ENCODE measurements at regions not wholly inside any gene's neighbourhood (a gene's known extent, or its start where the extent isn't known, plus 50 kb on each side); places are given as distances from the start of the nearest gene placed in this dataset.

DNA sequence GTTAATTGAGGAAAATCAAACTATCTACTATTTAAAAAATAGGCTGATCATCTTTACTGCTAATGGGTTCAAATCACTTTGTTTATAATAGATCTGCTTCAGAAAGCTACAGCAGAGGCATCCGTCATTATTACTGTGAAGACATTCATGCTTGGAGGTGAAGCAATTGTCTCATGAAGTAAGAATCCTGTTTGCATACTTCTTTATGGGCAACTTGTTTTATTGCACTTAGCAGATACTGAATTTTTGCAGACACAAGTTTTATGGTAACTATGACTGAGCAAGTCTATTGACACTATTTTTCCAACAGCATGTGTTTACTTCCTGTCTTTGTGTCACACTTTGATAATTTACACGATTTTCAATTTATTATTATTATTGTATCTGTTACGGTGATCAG is 573.9 kb downstream of the RFPL4B start:
- Histone ChIP-seq H3K9me2 (no peaks in the 10 kb centered on the region), H3K4me2 (no peak overlapping the region), H3K9me3 (peaks cover 16% of the 10 kb centered on the region), H3K36me3 (replicated peaks in 1 of 2; ENCODE audit: control insufficient read depth in 1 of 2, insufficient read depth in 2 of 2, low read length in 1 of 2) (no peaks in the 10 kb centered on the region), H3K9ac (no peak overlapping the region), H3K27ac (ENCODE audit: low read depth in 2 of 2, low read length in 1 of 2) (no peak overlapping the region), H3K4me3 (ENCODE audit: low read depth in 2 of 2, low read length in 1 of 2) (no peak overlapping the region), H3K79me2 (ENCODE audit: insufficient read depth) (no peaks in the 10 kb centered on the region), H3K27me3 (ENCODE audit: insufficient read depth) (no peaks in the 10 kb centered on the region), H4K20me1 (ENCODE audit: insufficient read depth) (no peaks in the 10 kb centered on the region), H3K4me1 (ENCODE audit: control insufficient read depth in 1 of 2, insufficient read depth in 2 of 2, low read depth in 1 of 2, low read length in 1 of 2) (no peaks in the 10 kb centered on the region; a peak in 1 of 4 replicates), H2AFZ (ENCODE audit: low read depth) (no peak overlapping the region), H3F3A (replicated peaks; ENCODE audit: insufficient read depth) (no peaks in the 10 kb centered on the region)
- POLR2A ChIA-PET, result no interaction called here
- WGBS (ENCODE audit: low lambda C conversion rate), result 85% methylated on average over 3 of the region's 3 CpGs
- CTCF ChIA-PET, result no interaction called here
- DNase-seq, result no peak
- TF ChIP-seq FOSL2 (IDR thresholded peaks at IDR 0.05; ENCODE audit: borderline replicate concordance, low read depth), result no peak
- TF ChIP-seq POLR2AphosphoS5 (IDR thresholded peaks at IDR 0.05; ENCODE audit: low read depth, low read length), result no peak
- TF ChIP-seq, protein P1, sequence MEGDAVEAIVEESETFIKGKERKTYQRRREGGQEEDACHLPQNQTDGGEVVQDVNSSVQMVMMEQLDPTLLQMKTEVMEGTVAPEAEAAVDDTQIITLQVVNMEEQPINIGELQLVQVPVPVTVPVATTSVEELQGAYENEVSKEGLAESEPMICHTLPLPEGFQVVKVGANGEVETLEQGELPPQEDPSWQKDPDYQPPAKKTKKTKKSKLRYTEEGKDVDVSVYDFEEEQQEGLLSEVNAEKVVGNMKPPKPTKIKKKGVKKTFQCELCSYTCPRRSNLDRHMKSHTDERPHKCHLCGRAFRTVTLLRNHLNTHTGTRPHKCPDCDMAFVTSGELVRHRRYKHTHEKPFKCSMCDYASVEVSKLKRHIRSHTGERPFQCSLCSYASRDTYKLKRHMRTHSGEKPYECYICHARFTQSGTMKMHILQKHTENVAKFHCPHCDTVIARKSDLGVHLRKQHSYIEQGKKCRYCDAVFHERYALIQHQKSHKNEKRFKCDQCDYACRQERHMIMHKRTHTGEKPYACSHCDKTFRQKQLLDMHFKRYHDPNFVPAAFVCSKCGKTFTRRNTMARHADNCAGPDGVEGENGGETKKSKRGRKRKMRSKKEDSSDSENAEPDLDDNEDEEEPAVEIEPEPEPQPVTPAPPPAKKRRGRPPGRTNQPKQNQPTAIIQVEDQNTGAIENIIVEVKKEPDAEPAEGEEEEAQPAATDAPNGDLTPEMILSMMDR (IDR thresholded peaks at IDR 0.05), result no peak
- no peak for TF ChIP-seq CHD2 (IDR thresholded peaks at IDR 0.05; ENCODE audit: low read length, partially characterized antibody)
- TF ChIP-seq FOXJ3 (CRISPR knock-in tag; IDR thresholded peaks at IDR 0.05), result no peak
- TF ChIP-seq, protein P2, sequence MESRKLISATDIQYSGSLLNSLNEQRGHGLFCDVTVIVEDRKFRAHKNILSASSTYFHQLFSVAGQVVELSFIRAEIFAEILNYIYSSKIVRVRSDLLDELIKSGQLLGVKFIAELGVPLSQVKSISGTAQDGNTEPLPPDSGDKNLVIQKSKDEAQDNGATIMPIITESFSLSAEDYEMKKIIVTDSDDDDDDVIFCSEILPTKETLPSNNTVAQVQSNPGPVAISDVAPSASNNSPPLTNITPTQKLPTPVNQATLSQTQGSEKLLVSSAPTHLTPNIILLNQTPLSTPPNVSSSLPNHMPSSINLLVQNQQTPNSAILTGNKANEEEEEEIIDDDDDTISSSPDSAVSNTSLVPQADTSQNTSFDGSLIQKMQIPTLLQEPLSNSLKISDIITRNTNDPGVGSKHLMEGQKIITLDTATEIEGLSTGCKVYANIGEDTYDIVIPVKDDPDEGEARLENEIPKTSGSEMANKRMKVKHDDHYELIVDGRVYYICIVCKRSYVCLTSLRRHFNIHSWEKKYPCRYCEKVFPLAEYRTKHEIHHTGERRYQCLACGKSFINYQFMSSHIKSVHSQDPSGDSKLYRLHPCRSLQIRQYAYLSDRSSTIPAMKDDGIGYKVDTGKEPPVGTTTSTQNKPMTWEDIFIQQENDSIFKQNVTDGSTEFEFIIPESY (IDR thresholded peaks at IDR 0.05; ENCODE audit: borderline replicate concordance, low read depth), result no peak
- no peak for TF ChIP-seq JUND (IDR thresholded peaks at IDR 0.05)
- TF ChIP-seq SMC3 (IDR thresholded peaks at IDR 0.05; ENCODE audit: low read depth, low read length), result no peak
- no peak for TF ChIP-seq RCOR1 (IDR thresholded peaks at IDR 0.05; ENCODE audit: low read length)
- TF ChIP-seq YY1 (IDR thresholded peaks at IDR 0.05; ENCODE audit: low read depth), result no peak
- TF ChIP-seq REST (IDR thresholded peaks at IDR 0.05; ENCODE audit: low read depth, low read length), result no peak
- no peak for TF ChIP-seq RXRA (IDR thresholded peaks at IDR 0.05; ENCODE audit: borderline replicate concordance, low read depth)
- no peak for TF ChIP-seq MEF2A (IDR thresholded peaks at IDR 0.05; ENCODE audit: borderline replicate concordance, low read depth)
- TF ChIP-seq TCF12 (IDR thresholded peaks at IDR 0.05), result no peak
- TF ChIP-seq PBX3 (IDR thresholded peaks at IDR 0.05), result no peak
- TF ChIP-seq MAX (IDR thresholded peaks at IDR 0.05; ENCODE audit: low read depth), result no peak
- no peak for TF ChIP-seq MXI1 (IDR thresholded peaks at IDR 0.05; ENCODE audit: low read depth, low read length)
- no peak for TF ChIP-seq USF1 (IDR thresholded peaks at IDR 0.05; ENCODE audit: borderline replicate concordance, low read depth)
- TF ChIP-seq NFIC (IDR thresholded peaks at IDR 0.05; ENCODE audit: borderline replicate concordance), result no peak
- TF ChIP-seq TEAD4 (IDR thresholded peaks at IDR 0.05; ENCODE audit: borderline replicate concordance, insufficient read depth), result no peak

Measured in SK-N-SH (cell line).